ENCODE measurements at regions not wholly inside any gene's neighbourhood (a gene's known extent, or its start where the extent isn't known, plus 50 kb on each side); places are given as distances from the start of the nearest gene placed in this dataset.
"Not testable (repeated sequence)": the region's sequence is repeated elsewhere in the genome, so short reads cannot be mapped to it uniquely, and the experiment has no call there.

- no peak overlapping the region for H3K4me3 ChIP-seq (ENCODE audit: low read depth, low read length)
- no peaks in the 10 kb centered on the region for H3K27me3 ChIP-seq (ENCODE audit: control insufficient read depth, insufficient read depth, low read length)
- no peaks in the 10 kb centered on the region for H3K36me3 ChIP-seq (ENCODE audit: control insufficient read depth, insufficient read depth, low read length)
- FAIRE-seq (no peak), DNase-seq (ENCODE audit: low read depth) (no peak)
- no peak for TF ChIP-seq CTCF (IDR thresholded peaks at IDR 0.05; ENCODE audit: insufficient read depth, low read length, severe bottlenecking)
Observed at GRCh38 chr3:89713196-89713595, 605.8 kb downstream of the EPHA3 start.

GRCh38 chr3:89714237-89714636 is 606.8 kb downstream of the EPHA3 start:
- no peaks in the 10 kb centered on the region for H3K27me3 ChIP-seq (ENCODE audit: control insufficient read depth, insufficient read depth, low read length)
- H3K36me3 ChIP-seq (ENCODE audit: control insufficient read depth, insufficient read depth, low read length): no peaks in the 10 kb centered on the region
- TF ChIP-seq CTCF (IDR thresholded peaks at IDR 0.05; ENCODE audit: insufficient read depth, low read length, severe bottlenecking): no peak
- DNase-seq (ENCODE audit: low read depth) (no peak), FAIRE-seq (no peak)
- H3K4me3 ChIP-seq (ENCODE audit: low read depth, low read length): no peak overlapping the region

- no peak for FAIRE-seq
Observed at GRCh38 chr3:89740080-89740880, 632.9 kb downstream of the EPHA3 start.

GRCh38 chr3:89740881-89741177 is 633.4 kb downstream of the EPHA3 start:
- no peaks in the 10 kb centered on the region for H3K36me3 ChIP-seq (ENCODE audit: control insufficient read depth, insufficient read depth, low read length)
- H3K4me3 ChIP-seq (ENCODE audit: low read depth, low read length): no peak overlapping the region
- H3K27me3 ChIP-seq (ENCODE audit: control insufficient read depth, insufficient read depth, low read length): no peaks in the 10 kb centered on the region
- no peak for FAIRE-seq
- no peak for TF ChIP-seq CTCF (IDR thresholded peaks at IDR 0.05; ENCODE audit: insufficient read depth, low read length, severe bottlenecking)
- no peak for DNase-seq (ENCODE audit: low read depth)

More at GRCh38 chr3:89740080-89740880, 632.9 kb downstream of the EPHA3 start:
- TF ChIP-seq CTCF (IDR thresholded peaks at IDR 0.05; ENCODE audit: insufficient read depth, low read length, severe bottlenecking): no peak
- DNase-seq (ENCODE audit: low read depth): no peak
- no peaks in the 10 kb centered on the region for H3K27me3 ChIP-seq (ENCODE audit: control insufficient read depth, insufficient read depth, low read length)
- H3K4me3 ChIP-seq (ENCODE audit: low read depth, low read length): no peak overlapping the region
- no peaks in the 10 kb centered on the region for H3K36me3 ChIP-seq (ENCODE audit: control insufficient read depth, insufficient read depth, low read length)

GRCh38 chr3:89742546-89742945 is 635.1 kb downstream of the EPHA3 start:
- DNase-seq (ENCODE audit: low read depth) (no peak), FAIRE-seq (no peak)
- Histone ChIP-seq H3K4me3 (ENCODE audit: low read depth, low read length) (no peak overlapping the region), H3K27me3 (ENCODE audit: control insufficient read depth, insufficient read depth, low read length) (no peaks in the 10 kb centered on the region), H3K36me3 (ENCODE audit: control insufficient read depth, insufficient read depth, low read length) (no peaks in the 10 kb centered on the region)
- TF ChIP-seq CTCF (IDR thresholded peaks at IDR 0.05; ENCODE audit: insufficient read depth, low read length, severe bottlenecking): no peak

GRCh38 chr3:89747541-89748278 is 640.3 kb downstream of the EPHA3 start:
- H3K36me3 ChIP-seq (ENCODE audit: control insufficient read depth, insufficient read depth, low read length); H3K4me3 ChIP-seq (ENCODE audit: low read depth, low read length); FAIRE-seq; DNase-seq (ENCODE audit: low read depth); H3K27me3 ChIP-seq (ENCODE audit: control insufficient read depth, insufficient read depth, low read length): not testable (repeated sequence)
